Fibroblast of peridontal ligament (primary cell): ENCODE measurements at regions not wholly inside any gene's neighbourhood (a gene's known extent, or its start where the extent isn't known, plus 50 kb on each side); places are given as distances from the start of the nearest gene placed in this dataset.

Experiments used
- DNase-seq: peaks from one replicate; pipeline ENCODE4 v3.0.0-alpha.2; 2010; ENCODE audit errors: extremely low read depth

- no peak for DNase-seq
Measured at GRCh38 chr20:23138682-23139081, 52.6 kb upstream of the CD93 start.

- no peak for DNase-seq
Measured at GRCh38 chr20:23138226-23138625, 52.1 kb upstream of the CD93 start.

GRCh38 chr20:23136893-23137745, 51.0 kb upstream of the CD93 start:
- no peak for DNase-seq

DNA sequence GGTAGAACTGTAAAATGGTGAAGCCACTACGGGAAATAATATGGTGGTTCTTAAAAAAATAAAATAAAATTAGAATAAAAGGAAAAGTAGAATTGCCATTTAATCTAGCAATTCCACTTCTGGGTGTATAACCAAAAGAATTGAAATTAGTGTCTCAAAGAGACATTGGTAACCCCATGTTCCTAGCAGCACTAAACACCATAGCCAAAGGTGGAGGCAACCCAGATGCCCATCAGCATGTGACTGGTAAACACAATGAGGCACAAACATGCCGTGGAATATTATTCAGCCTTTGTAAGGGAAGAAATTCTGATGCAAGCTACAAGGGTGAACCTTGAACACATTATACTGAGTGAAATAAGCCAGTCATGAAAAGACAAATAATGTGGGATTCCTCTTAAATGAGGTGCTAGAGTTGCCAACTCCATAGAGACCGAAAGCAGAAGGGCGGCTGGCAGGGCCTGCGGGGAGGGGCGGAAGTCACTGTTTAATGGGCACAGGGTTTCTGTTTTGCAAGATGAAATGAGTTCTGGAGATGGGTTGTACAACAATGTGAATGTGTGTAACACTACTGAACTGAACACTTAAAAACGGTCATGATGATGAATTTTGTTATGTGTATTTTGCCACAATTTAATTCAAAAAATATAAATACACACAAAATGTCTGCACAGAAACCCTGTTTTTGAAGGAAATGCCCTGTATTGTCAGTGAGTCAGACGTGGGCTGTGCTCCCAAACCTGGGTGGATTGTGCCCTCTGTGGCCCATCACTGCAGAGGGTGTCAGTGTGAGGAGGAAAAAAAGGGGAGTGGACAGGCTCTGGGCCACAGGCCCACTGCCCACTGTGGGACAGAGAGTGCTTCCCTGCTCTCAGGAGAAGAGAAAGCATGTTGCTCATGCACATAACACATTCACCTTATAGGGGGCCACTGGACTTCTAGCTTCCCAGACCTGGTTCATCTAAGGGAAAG, 49.6 kb upstream of the CD93 start:
- no peak for DNase-seq
